Lung (tissue), 11 donors: ENCODE measurements at regions not wholly inside any gene's neighbourhood (a gene's known extent, or its start where the extent isn't known, plus 50 kb on each side); places are given as distances from the start of the nearest gene placed in this dataset.

Experiments used
- ATAC-seq: fragments of 200-7000 bp; cut with Tn5 transposase; one replicate; pipeline ENCODE4 v1.9.1; 2020; ENCODE audit warnings: moderate number of reproducible peaks; ENCODE audit not compliant: insufficient read depth, low FRiP score
- DNase-seq, 3 donors: peaks; one replicate each; pipeline ENCODE4 v3.0.0-alpha.2; 2013 to 2017
- H3K27ac ChIP-seq, 2 donors: one replicate each; pipeline ENCODE4 v1.5.1; 2013; ENCODE audit warnings: mild to moderate bottlenecking in 2 of 2, moderate library complexity in 2 of 2, control low read depth in 1 of 2, inconsistent platforms in 1 of 2, low read depth in 1 of 2, low read length in 1 of 2
- H3K27me3 ChIP-seq, 3 donors: one replicate each; pipeline ENCODE4 v1.5.1; 2013; ENCODE audit warnings: low read length in 2 of 3; ENCODE audit not compliant: control insufficient read depth in 3 of 3, insufficient read depth in 3 of 3
- H3K36me3 ChIP-seq, 4 donors: one replicate each; pipeline ENCODE4 v1.5.1; 2013; ENCODE audit warnings: low read length in 4 of 4, mild to moderate bottlenecking in 1 of 4, moderate library complexity in 1 of 4; ENCODE audit not compliant: control insufficient read depth in 4 of 4, insufficient read depth in 4 of 4
- H3K4me1 ChIP-seq, 5 donors: one replicate each; pipeline ENCODE4 v1.5.1; 2013; ENCODE audit warnings: low read length in 5 of 5, mild to moderate bottlenecking in 2 of 5, moderate library complexity in 1 of 5; ENCODE audit not compliant: control insufficient read depth in 5 of 5, insufficient read depth in 5 of 5
- H3K4me3 ChIP-seq: one replicate; pipeline ENCODE4 v1.5.1; 2013; ENCODE audit warnings: mild to moderate bottlenecking, control low read depth, moderate library complexity
- H3K9ac ChIP-seq, 2 donors: one replicate each; pipeline ENCODE4 v1.5.1; 2013; ENCODE audit warnings: low read length in 2 of 2, control low read depth in 1 of 2; ENCODE audit not compliant: insufficient read depth in 1 of 2
- H3K9me3 ChIP-seq, 4 donors: one replicate each; pipeline ENCODE4 v1.5.1; 2013; ENCODE audit warnings: low read length in 3 of 4, mild to moderate bottlenecking in 1 of 4, moderate library complexity in 1 of 4; ENCODE audit not compliant: control insufficient read depth in 4 of 4, insufficient read depth in 3 of 4
- WGBS, 2 donors: extraction: QIAGEN DNeasy Blood & Tissue Kit; methylation state at CpG; one replicate each; pipeline ENCODE4 v1.1.7; 2013; 5-methylcytosine and 5-hydroxymethylcytosine counted together
- TF ChIP-seq, protein P1 (sequence below): IDR thresholded peaks from 2 replicates; pipeline ENCODE4 v1.5.1; 2012; ENCODE audit warnings: mild to moderate bottlenecking; ENCODE audit errors: control extremely low read depth, extremely low read depth
- donor health status: control.
- donor health status: control.
- donor health status: Bipolar disorder and iron deficiency.
- donor health status: healthy.
- donor health status: DM: yes; HTN: yes; CAD: no.

DNA sequence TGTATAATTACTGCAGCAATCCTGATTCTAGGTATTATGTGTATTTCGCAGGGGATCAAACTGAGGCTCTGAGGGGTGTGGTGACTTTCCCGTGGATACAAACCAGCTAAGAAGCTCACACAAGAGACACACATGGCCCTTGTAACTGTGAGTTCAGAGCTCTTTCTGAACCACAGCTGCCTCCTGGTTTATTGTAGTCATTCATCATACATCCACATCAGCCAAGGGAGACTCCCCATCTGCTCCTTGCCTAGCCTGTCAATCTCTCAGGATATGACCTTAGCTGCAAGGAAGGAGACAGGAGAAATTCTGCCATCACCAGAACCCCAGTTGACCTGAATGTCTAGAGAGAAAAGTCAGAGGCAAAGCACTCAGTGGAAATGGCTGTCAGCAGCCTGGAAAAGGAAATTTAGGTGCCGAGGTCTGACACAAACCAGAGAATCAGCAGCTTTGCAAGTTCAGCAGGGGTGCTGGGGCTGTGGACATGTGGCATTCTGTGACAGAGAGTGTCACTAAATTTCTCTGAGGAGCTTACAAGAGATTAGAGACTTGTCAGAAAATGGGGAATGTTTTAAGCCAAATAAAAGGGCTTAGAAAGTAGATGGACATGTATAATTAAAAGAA is 209.5 kb downstream of the AASDHPPT start:
- Histone ChIP-seq H3K27ac (no peak overlapping the region), H3K36me3 (no peaks in the 10 kb centered on the region), H3K27me3 (no peaks in the 10 kb centered on the region), H3K4me1 (no peaks in the 10 kb centered on the region), H3K9me3 (no peaks in the 10 kb centered on the region), H3K4me3 (no peak overlapping the region), H3K9ac (no peak overlapping the region)
- TF ChIP-seq, protein P1, sequence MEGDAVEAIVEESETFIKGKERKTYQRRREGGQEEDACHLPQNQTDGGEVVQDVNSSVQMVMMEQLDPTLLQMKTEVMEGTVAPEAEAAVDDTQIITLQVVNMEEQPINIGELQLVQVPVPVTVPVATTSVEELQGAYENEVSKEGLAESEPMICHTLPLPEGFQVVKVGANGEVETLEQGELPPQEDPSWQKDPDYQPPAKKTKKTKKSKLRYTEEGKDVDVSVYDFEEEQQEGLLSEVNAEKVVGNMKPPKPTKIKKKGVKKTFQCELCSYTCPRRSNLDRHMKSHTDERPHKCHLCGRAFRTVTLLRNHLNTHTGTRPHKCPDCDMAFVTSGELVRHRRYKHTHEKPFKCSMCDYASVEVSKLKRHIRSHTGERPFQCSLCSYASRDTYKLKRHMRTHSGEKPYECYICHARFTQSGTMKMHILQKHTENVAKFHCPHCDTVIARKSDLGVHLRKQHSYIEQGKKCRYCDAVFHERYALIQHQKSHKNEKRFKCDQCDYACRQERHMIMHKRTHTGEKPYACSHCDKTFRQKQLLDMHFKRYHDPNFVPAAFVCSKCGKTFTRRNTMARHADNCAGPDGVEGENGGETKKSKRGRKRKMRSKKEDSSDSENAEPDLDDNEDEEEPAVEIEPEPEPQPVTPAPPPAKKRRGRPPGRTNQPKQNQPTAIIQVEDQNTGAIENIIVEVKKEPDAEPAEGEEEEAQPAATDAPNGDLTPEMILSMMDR = no peak
- WGBS, 2 donors = 46 to 66% methylated on average over 3 of the region's 3 CpGs
- ATAC-seq = no peak
- no peak for DNase-seq

DNA sequence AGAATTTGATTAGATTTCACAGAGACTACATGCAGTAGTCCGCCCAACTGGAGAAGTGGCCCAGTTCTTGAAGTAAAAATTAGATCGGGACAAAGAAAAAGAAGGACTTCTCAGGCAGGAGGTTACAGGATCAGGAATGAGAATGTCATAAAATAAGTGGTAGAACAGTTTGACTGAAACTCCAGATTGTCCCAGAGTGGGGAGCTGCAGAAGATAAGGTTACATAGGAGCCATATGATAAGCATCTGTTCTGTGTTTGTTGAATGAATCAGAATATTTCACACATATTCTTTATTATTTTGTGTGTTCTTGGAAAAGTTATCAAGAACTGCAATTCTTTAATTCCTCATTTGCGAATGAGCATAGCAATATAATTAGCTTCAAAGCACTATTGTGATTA is 210.6 kb downstream of the AASDHPPT start:
- Histone ChIP-seq H3K27me3 (no peaks in the 10 kb centered on the region), H3K4me1 (no peaks in the 10 kb centered on the region), H3K36me3 (no peaks in the 10 kb centered on the region), H3K9ac (no peak overlapping the region), H3K4me3 (no peak overlapping the region), H3K9me3 (no peaks in the 10 kb centered on the region), H3K27ac (no peak overlapping the region)
- TF ChIP-seq, protein P1 = no peak
- no peak for DNase-seq
- WGBS, 2 donors = 85 to 96% methylated on average over 3 of the region's 3 CpGs
- no peak for ATAC-seq

DNA sequence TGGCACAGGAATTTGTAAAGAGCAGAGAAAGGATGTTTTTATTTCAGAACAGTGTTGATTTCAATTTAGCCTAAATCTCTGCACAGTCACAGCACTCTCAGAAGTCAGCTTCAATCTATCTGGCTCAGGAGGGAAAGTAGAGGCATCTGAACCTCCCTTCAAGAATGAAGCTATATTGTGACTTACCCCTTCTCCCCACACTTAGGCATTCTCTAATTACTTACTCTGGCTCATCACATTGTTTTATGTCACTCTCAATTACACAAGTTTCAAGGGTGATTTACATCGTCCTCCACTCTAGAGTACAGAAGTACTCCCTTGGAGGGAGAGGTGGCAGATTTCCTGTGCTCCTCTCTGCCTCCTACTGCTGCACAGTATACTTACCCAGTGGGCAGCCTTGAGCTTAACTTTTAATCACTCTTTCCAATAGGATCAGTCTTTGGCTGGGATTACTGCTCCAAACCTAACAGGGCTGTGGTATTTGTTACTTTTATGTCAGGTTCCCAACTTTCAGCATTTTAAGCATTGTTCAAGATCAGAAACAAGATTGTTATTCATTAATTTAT is 211.4 kb downstream of the AASDHPPT start:
- 47 to 64% methylated on average over 1 of the region's 1 CpG for WGBS, 2 donors
- TF ChIP-seq, protein P1 = no peak
- H3K9me3 ChIP-seq = no peaks in the 10 kb centered on the region
- no peaks in the 10 kb centered on the region for H3K4me1 ChIP-seq
- no peaks in the 10 kb centered on the region for H3K27me3 ChIP-seq
- no peak for DNase-seq
- no peak overlapping the region for H3K27ac ChIP-seq
- no peak for ATAC-seq
- H3K9ac ChIP-seq = no peak overlapping the region
- H3K4me3 ChIP-seq = no peak overlapping the region
- no peaks in the 10 kb centered on the region for H3K36me3 ChIP-seq

DNA sequence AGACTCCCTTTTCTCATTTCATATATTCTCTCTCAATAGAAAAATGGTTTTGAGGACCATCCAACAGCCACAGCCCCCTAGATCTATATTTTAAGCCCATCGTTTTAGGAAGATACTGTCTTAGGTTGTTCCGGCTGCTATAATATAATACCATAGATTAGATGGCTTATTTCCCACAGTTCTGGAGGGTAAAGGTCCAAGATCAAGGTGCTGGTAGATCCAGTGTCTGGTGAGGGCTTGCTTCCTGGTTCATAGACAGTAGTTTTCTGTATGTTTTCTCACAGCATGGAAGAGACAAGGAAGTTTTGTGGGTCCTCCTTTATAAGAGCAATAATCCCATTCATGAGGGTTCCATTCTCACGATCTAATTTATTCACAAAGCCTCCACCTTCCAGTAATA is 215.1 kb downstream of the AASDHPPT start:
- Histone ChIP-seq H3K27ac (no peak overlapping the region), H3K4me3 (no peak overlapping the region), H3K36me3 (no peaks in the 10 kb centered on the region), H3K27me3 (no peaks in the 10 kb centered on the region), H3K4me1 (no peaks in the 10 kb centered on the region), H3K9me3 (no peaks in the 10 kb centered on the region), H3K9ac (no peak overlapping the region)
- WGBS, 2 donors = 91 to 93% methylated on average over 3 of the region's 3 CpGs
- DNase-seq (no peak), ATAC-seq (no peak)
- TF ChIP-seq, protein P1 = no peak
